ENCODE measurements at regions not wholly inside any gene's neighbourhood (a gene's known extent, or its start where the extent isn't known, plus 50 kb on each side); places are given as distances from the start of the nearest gene placed in this dataset.

- no peak overlapping the region for H3K4me3 ChIP-seq
- H3K4me1 ChIP-seq (replicated peaks), result no peaks in the 10 kb centered on the region
- intact Hi-C loops (cut with DNase I), result no loop called here
- no peaks in the 10 kb centered on the region for H3K9me3 ChIP-seq
- H3K36me3 ChIP-seq, result no peaks in the 10 kb centered on the region
- DNase-seq (ENCODE audit: low spot score), result no peak
- H3K27ac ChIP-seq, result no peak overlapping the region
- no peaks in the 10 kb centered on the region for H3K27me3 ChIP-seq (replicated peaks; ENCODE audit: insufficient read depth)
- TF ChIP-seq POLR2A (IDR thresholded peaks at IDR 0.05) (no peak), POLR2AphosphoS5 (IDR thresholded peaks at IDR 0.05) (no peak), CTCF (IDR thresholded peaks at IDR 0.05) (no peak)
Measured at GRCh38 chr6:130518588-130518987, 152.8 kb downstream of the TMEM200A start.

GRCh38 chr6:130520221-130520620 lies 154.4 kb downstream of the TMEM200A start:
- no peak for DNase-seq (ENCODE audit: low spot score)
- Histone ChIP-seq H3K9me3 (no peaks in the 10 kb centered on the region), H3K4me3 (no peak overlapping the region), H3K4me1 (replicated peaks) (no peaks in the 10 kb centered on the region), H3K36me3 (no peaks in the 10 kb centered on the region), H3K27me3 (replicated peaks; ENCODE audit: insufficient read depth) (no peaks in the 10 kb centered on the region), H3K27ac (no peak overlapping the region)
- 74% methylated on average over 3 of the region's 3 CpGs for WGBS
- TF ChIP-seq POLR2AphosphoS5 (IDR thresholded peaks at IDR 0.05) (no peak), POLR2A (IDR thresholded peaks at IDR 0.05) (no peak), CTCF (IDR thresholded peaks at IDR 0.05) (no peak)
- intact Hi-C loops (cut with DNase I), result no loop called here

GRCh38 chr6:130520801-130521200 lies 155.0 kb downstream of the TMEM200A start:
- intact Hi-C loops (cut with DNase I), result no loop called here
- no peaks in the 10 kb centered on the region for H3K4me1 ChIP-seq (replicated peaks)
- H3K27me3 ChIP-seq (replicated peaks; ENCODE audit: insufficient read depth), result no peaks in the 10 kb centered on the region
- H3K4me3 ChIP-seq, result no peak overlapping the region
- H3K36me3 ChIP-seq, result no peaks in the 10 kb centered on the region
- WGBS, result 75% methylated on average over 3 of the region's 3 CpGs
- no peak for TF ChIP-seq POLR2A (IDR thresholded peaks at IDR 0.05)
- no peak for TF ChIP-seq CTCF (IDR thresholded peaks at IDR 0.05)
- no peak for TF ChIP-seq POLR2AphosphoS5 (IDR thresholded peaks at IDR 0.05)
- no peak overlapping the region for H3K27ac ChIP-seq
- no peak for DNase-seq (ENCODE audit: low spot score)
- H3K9me3 ChIP-seq, result no peaks in the 10 kb centered on the region

GRCh38 chr6:130524552-130524951 lies 158.7 kb downstream of the TMEM200A start:
- Histone ChIP-seq H3K4me1 (replicated peaks) (no peaks in the 10 kb centered on the region), H3K36me3 (no peaks in the 10 kb centered on the region), H3K27ac (no peak overlapping the region), H3K9me3 (no peaks in the 10 kb centered on the region), H3K4me3 (no peak overlapping the region), H3K27me3 (replicated peaks; ENCODE audit: insufficient read depth) (no peaks in the 10 kb centered on the region)
- WGBS, result 87% methylated on average over 5 of the region's 5 CpGs
- DNase-seq (ENCODE audit: low spot score), result no peak
- TF ChIP-seq POLR2AphosphoS5 (IDR thresholded peaks at IDR 0.05) (no peak), POLR2A (IDR thresholded peaks at IDR 0.05) (no peak), CTCF (IDR thresholded peaks at IDR 0.05) (no peak)
- intact Hi-C loops (cut with DNase I), result no loop called here

- Histone ChIP-seq H3K4me3 (no peak overlapping the region), H3K4me1 (replicated peaks) (no peaks in the 10 kb centered on the region), H3K36me3 (no peaks in the 10 kb centered on the region), H3K9me3 (no peaks in the 10 kb centered on the region), H3K27ac (no peak overlapping the region), H3K27me3 (replicated peaks; ENCODE audit: insufficient read depth) (no peaks in the 10 kb centered on the region)
- 78% methylated on average over 1 of the region's 1 CpG for WGBS
- TF ChIP-seq POLR2AphosphoS5 (IDR thresholded peaks at IDR 0.05) (no peak), POLR2A (IDR thresholded peaks at IDR 0.05) (no peak), CTCF (IDR thresholded peaks at IDR 0.05) (no peak)
- DNase-seq (ENCODE audit: low spot score), result no peak
- intact Hi-C loops (cut with DNase I), result no loop called here
Measured at GRCh38 chr6:130525408-130525807, 159.6 kb downstream of the TMEM200A start.

All from prostate gland (tissue), 2 donors.